Cerebellar cortex (tissue), 1 donor: ENCODE measurements at regions not wholly inside any gene's neighbourhood (a gene's known extent, or its start where the extent isn't known, plus 50 kb on each side); places are given as distances from the start of the nearest gene placed in this dataset.
"Not testable (repeated sequence)": the region's sequence is repeated elsewhere in the genome, so short reads cannot be mapped to it uniquely, and the experiment has no call there.

Experiments
- DNase-seq: peaks from one replicate; pipeline ENCODE4 v3.0.0-alpha.2; 2015; ENCODE audit warnings: low spot score

DNA sequence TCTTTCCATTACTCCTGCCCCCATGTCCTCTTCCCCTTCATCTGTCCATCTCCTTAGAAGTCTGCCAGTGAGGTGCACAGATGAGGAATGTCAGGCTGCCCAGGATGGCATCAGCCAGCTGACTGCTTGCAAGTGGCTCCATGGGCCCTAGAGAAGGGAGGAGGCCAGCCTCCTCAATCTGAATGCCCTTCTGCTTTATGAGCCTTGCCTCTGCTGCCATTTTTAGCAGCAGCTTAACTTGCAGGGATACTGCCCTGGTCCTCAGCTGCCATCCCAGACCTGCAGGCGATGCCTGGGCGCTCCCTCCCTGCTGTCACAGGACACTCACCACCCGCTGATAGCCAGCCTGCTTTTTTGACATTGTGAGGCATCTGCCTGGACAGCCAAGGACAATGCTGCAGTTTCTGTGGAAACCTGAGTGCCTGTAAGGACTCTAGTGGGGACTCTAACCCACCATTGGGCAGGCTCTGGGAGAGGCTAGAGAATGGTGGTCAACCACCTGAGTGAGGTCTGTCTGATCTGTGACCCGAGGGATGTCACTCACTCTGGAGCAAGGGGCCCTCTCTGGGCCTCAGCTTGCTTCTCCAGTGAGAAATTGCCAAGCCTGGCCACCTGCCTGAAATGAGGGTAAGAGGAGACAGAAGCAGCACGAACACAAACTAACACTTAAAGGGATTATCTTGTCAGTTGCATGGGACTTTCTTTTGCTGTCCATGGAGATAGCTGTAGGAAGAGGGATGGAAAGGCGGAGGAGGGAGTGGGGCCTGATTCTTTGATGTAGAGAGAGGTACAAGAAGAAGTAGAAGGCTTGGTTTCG is 185.0 kb downstream of the MIS18A start:
- DNase-seq, result no peak

DNA sequence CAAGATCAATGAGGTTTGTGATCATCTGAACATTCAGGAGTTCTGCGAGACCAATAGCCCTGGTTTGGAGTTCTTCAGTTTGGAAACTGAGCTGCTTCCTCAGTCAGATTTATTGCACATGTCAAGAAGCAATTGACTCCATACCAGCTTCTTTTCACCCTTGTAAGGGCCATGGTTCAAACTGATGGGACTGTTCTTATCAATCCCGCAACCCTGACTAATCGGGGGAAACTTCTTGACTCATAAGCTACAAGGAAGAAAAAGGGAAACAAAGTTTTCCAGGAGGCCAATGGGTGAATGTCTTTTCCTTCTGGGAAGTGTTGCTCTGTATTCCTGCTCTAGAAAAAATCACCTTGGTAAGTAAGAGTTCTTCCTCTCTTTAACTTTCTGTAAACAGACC is 187.9 kb downstream of the MIS18A start:
- DNase-seq, result no peak

DNA sequence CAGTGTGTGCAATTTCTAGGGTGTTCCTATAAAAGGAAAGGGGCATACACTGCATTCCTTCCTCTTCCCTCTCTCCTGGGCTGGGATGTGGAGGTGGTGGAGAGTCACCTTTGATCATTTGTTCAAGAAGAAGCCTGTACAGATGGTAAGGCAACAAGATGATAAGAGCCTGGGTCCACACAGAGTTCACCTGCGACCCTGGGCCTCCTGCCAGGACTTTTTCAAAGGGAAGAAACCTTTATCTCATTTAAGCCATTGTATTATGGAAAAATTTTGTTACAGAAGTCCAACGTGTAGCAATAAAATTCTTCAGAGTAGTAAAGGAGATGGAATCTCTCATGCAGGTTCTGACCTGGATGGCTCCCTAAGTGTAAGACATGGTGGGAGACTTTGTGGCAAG is 189.1 kb downstream of the MIS18A start:
- DNase-seq, result no peak

DNA sequence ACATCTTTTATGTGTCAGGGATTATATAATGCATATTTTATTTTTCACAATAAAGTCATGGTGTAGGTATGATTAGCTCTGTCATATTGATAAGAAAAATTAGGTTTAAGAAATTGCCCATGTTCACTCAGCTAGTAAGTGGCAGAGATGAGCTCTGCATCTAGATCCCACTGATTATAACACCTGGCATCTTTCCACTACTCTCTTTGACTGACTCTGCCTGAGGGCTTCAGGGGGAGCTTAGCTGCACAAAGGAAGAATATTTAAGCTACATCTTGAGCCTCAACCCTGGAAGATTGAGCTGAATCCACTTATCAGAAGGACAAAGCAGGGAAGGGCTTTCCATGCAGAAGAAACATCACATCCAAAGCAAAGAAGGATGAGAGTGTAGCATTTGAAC is 190.4 kb downstream of the MIS18A start:
- DNase-seq, result no peak

DNA sequence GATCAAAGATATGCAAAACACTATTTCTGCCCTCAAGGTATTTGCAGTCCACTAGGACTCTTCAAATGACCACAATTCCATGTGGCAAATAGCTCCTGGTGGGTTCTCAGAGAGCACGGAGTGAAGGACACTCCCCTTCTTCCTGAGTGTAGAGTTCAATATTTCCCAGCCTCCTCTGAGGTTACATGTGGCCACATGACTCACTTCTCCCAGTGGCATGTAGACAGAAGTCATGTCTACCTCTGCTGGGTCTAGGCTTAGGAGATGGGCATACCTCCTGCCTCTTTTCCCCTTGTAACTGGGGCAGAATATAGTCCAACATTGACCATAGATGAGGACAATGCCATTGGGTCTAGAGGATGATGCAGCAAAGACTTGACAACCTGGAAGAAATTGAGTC is 191.4 kb downstream of the MIS18A start:
- no peak for DNase-seq

DNA sequence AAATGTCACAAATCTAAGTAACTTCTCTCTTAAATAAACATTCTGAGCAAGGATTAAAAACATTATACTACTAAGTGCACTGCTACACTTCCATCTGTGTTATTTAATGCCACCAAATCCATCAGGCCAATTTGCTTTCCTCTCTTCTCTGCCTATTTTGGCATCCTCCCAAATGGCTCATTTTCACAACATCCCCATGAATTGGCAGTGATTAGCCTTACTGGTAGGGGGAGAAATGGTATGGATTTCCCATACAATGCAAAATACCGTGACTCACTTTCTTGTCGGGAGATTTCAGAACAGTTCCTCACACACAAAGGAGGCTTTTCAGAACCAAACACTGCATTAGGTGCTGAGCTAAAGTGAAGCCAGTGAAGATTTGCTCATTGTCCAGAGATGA is 195.7 kb downstream of the MIS18A start:
- DNase-seq, result no peak

DNA sequence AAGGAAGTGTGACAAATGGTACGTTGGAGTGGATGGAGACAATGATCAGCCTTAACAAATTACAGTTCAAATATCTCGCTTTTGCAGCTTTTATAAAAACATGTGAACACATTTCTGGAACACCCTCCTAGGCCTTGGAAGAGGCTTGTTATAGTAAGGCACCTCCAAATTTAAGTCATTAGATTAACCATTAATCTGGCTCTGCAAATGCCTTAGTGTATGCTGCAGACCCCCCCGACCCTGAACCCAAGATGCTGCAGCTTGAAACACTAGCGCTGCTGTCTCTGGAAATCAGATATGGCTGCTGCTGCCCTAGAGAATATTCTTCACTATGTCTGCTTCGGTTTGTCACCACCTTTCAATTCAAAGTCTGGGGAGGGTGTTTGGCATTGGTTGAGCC is 196.4 kb downstream of the MIS18A start:
- no peak for DNase-seq

DNA sequence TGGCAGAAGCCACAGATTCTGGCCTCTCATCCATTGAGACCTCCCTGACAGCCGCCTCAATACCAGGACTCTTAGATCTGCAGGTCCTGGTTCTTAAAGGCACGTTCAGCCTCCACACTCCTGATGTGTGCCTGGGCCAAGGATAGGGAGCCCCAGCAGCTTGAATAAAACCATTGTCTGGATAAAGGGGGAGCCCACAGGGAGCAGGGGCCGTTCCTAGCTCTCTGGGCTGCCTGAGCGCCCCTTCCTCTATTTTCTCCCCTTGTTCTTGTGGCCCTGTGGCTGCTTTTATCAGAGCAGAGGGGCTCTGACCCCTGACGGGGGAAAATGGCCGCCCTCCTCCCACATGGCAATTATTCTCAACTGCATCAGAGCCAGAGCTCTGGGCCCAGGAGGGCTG is 200.8 kb downstream of the HUNK start:
- no peak for DNase-seq

DNA sequence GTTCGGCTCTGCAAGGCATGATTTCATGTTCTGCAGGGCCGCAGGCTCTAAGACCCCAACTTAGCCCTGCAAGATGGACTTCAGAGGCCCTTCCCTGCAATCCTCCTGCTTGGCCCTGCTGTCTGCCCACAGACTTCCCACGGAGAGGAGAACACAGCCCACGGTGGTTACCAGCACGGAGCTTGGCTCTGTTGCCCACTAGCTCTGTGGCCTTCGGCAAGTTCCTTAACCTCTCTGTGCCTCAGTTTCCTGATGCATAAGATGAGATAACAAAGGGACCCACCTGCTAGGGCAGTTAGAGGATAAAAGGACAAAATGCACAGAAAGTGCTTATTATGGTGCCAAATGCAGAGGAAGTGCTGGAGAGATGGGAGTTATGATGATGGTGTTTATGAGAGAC is 200.4 kb downstream of the HUNK start:
- no peak for DNase-seq

DNA sequence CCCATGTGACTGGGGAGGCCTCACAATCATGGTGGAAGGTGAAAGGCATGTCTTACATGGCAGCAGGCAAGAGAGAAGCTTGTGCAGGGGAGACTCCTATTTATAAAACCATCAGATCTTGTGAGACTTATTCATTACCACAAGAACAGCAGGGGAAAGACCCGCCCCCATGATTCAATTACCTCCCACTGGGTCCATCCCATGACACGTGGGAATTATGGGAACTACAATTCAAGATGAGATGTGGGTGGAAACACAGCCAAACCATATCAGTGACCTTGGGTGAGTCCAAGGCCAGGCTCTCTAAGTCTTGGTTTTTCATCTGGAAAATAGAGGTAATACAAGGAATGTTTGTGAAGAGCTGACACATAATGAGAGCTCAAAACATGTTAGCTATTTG is 198.8 kb downstream of the HUNK start:
- not testable (repeated sequence) for DNase-seq

DNA sequence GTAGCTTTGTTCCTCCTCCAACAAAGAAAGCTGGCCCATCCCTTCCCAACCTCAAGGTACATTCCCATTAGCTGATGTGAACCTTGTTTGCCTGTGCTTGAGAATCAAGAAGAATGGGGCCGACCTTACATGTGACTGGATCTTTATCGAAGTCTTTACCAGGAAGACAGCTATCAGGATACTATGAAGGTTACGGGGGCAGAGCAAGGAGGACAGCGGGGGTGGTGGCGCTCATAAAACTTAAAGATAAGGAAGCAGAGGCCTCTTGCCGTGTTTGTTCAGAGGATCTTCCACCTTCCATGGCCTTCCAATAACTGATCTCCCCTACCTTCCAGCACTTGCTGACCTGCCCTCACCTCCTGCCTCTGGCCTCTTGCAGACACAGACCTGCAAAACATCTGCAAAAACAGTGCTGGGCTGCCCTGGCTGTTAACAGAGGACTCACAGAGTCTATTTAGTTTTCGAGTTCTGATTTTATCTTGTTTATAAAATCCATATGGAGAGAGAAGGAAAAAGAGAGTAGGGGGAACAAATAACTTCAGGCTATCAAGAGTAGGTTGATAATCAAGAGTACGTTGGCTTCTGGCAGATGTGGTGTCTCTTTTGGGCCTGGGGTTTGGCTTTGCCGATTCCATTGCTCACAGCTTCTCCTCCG is 198.0 kb downstream of the HUNK start:
- no peak for DNase-seq

DNA sequence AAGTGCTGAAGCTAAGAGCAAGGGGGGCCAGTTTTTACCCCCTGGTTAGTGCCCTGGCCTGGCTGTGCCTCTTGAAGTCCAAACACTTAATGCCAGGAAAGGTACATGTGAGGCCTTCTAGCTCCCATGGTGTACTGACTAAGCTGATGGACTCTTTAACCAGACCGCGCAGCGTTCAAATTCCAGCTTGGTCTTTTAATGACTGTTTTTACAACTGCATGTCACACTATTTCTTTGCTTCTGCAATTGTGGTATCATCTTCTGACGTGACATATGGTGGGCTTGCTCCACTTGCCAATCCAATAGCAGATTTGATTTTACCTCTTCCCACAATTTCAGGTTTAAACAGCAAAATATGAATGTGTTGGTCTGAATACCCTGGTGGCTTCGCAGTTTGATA is 197.3 kb downstream of the HUNK start:
- no peak for DNase-seq

DNA sequence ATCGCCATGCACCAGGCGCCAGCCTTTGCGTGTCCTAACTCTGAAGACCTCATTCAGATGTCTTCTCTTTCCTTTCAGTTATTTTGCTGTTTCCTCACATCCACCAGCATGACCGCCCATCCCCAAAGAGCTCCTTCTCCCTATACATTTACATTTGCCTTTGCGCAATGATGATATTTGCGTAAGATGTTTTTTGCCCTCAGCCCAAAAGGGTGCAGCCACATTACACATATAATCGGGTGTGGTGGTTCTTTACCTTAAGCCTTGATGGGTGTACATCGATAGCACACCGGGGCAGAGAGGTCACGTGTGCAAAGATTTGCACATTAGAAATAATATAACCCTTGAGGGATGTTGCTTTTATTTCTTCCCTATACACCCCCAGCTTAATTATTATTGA is 192.8 kb downstream of the HUNK start:
- DNase-seq, result no peak

DNA sequence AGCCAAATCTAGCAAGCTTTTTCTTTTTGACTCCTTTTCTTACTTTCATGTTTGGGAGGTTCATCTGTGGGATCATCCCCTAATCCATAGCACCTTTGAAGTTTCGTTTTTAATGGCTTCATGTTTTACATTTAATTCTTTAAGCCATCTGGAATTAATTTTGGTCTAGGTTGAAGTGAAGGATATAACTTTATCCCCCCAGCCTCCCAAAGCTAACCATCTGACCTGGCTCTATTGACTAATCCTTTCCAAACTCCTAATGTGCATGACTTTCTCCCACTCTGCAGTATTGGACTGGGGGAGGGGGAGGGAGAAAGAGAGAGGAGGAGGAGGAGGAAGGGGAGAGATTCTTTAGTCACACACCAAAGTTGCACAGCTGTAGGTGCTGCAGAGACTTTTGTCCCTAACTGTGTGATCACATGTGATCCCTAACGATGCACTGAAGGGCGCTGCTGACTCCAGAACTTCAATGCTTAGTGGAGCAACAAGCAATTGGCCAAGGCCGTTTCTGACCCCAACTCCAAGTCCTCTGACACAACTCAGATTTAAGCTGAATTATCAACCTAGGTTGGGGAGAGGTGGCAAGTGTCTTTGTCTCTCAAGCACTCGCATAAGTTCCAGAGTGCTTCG is 191.6 kb downstream of the HUNK start:
- DNase-seq, result no peak

DNA sequence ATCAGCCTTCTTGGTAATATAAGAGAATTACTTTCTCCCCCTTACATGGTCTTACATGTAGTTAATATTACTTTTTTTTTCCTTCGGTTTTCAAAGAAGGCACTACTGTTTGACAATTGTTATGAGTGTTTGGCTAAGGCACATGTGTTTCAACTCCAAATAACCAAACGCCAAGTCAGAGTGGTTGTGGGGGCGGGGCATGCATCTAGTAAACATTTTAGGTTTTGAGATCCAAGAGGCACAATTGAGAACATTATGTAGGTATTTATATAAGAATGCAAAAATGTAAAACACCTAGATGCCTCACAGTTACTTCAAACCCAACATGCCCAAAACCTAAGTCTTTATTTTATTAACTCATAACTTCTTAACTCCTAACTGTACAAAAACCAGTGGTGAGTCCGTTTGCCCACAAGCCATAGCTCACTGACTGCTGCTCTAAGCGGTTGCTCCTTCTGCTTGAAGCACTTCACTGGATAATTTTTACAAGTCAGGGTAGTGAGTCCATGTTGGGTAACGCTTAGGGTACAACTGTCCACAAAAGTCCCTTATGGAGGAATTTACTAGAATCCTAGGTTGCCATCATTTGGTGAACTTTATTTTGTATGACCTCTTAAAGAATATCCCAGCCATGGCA is 189.9 kb downstream of the HUNK start:
- no peak for DNase-seq

DNA sequence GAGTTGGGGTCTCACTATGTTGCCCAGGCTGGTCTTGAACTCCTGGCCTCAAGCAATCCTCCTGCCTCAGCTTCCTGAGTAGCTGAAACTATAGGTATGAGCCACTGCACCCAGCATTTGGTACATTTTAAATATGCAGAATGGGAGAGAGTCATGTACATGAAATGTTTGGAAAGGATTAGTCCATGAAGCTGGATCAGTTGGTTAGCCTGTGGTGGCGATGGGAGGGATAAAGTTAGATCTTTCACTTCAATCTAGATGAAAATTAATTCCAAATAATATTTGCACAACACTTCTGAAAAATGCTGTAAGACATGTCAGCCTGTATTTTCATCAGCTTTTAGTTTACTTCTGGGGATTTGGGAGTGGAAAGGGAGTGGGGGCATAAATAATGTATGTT is 188.9 kb downstream of the HUNK start:
- no peak for DNase-seq

DNA sequence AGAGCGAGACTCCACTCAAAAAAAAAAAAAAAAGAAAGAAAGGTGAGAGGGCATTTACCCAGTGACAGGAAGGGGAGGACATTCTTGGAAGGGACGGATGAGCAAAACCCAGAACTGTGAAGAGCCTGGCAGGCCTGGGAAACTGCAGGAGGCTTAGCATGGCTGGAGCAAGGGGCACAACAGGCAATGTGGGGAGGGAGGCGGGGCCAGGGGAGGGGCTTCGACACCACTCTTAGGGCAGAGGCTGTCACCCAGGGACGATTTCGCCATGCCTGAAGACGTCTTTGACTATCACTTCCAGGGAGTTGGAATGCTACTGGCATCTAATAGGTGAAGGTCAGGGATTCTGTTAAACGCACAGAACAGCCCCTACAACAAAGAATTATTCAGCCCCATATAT is 184.0 kb downstream of the HUNK start:
- no peak for DNase-seq

DNA sequence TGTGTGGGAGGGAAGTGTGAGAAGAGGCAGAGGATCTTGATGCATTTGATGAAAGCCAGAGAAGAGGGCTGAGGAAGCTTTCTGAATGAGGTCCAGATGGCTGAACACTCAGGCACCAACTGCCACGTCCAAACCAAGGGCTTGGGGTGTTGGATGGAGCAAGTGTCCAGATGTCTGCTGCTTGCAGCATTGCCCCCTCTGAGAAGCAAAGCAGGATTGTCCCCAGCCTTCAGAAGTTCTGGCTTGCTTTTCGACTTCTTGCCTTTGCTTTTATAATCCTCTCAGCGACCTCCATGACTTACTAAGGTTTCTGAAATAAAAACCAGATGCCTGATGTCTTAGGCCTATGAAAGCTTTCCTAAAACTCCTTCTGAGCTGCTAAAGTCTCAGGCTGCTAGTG is 182.5 kb downstream of the HUNK start:
- DNase-seq, result no peak
